Stimulated activated CD8-positive, alpha-beta memory T cell treated with anti-CD3 and anti-CD28 coated beads, Interleukin-15, amount 100 ng/mL, for 1 hour (primary cell): ENCODE measurements at regions not wholly inside any gene's neighbourhood (a gene's known extent, or its start where the extent isn't known, plus 50 kb on each side); places are given as distances from the start of the nearest gene placed in this dataset.

Experiments
- DNase-seq: peaks from one replicate; pipeline ENCODE4 v3.0.0-alpha.2; 2020; ENCODE audit warnings: low read depth

DNA sequence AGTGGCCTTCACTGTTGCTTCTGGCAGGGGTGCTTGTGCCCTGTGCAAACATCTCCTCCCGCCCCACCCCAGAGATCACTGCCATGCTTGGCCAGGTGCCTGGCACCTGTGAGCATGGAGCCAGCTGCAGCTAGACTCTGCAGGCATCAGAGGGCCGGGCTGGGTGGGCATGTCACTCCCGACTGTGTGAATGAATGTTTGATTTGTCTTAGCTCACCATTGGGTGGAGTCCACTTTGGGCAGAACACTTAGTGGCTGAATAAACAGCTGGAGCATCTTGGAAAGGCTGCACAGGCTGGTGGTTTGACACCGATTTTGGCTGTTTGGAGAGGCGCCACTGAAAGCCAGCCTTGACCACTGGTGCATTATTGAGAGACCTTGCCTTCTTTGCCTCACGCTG lies 267.3 kb downstream of the DLEU7 start:
- DNase-seq: no peak

DNA sequence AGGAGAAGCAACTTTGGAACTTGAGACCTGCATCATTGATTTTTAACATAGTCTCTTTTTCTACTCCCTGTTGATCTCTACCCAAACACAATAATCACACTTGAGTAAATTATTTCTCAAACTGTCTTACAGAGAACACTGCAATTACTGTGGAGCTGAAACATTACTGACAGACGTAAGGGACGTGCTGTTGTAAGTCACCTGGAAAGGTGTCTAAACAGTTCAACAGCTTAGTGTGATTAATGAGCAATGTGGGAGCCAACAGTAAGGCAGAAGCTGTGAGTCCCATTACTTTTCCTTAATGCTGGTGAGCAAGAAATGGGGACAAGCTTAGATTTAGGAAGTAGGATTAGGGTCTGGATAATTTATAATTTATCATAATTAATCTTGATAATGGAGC lies 265.7 kb downstream of the DLEU7 start:
- DNase-seq: no peak

DNA sequence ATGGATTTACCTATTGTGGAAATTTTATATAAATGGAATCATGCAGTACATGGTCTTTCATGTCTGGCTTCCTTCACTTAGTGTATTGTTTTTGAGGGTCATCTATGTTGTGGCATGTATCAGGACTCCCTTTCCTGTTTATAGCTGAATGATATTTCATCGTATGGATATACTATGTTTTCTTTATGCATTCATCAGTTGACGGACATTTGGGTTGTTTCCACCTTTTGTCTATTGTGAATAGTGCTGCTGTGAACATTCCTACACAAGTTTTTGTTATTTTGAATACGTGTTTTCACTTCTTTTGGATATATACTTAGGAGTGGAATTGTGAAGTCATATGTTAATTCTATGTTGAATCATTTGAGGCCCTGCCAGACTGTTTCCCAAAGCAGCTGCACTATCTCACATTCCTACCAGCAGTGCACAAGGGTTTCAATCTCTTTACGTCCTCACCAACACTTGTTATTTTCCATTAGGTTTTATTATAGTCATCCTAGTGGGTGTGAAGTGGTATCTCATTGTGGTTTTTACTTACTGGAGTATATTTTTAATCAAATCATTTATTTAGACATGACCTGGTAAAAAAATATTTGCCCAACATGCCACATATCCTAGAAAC lies 262.7 kb downstream of the DLEU7 start:
- DNase-seq: no peak

DNA sequence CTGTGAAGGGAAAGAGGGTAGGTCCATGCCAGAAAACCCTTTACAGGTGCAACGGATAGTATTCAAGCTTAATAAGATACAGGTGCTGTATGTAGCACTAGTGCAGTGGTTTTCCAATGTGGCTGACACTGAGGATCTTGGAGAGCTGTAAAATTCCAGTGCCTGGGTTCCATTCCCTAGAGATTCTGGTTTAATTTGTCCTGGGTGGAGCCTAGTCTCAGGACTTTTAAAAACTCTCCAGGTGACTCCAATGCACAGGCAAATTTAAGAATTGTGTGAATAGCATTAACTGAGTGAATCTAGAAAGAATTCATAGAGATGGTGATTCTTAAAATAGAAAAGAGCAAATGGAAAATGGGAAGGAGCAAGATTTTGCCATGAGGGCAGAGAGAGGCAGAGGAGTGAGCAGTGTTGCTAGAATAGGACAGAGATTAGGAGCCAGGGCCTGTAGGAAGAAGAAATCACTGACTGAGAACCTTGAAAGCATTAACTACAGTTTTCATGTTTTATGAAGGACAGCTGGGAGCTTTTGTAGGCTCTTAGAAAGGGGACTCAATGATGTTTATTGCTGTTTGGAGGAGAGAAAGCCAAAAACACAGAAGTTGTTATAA lies 261.8 kb downstream of the DLEU7 start:
- DNase-seq: no peak

DNA sequence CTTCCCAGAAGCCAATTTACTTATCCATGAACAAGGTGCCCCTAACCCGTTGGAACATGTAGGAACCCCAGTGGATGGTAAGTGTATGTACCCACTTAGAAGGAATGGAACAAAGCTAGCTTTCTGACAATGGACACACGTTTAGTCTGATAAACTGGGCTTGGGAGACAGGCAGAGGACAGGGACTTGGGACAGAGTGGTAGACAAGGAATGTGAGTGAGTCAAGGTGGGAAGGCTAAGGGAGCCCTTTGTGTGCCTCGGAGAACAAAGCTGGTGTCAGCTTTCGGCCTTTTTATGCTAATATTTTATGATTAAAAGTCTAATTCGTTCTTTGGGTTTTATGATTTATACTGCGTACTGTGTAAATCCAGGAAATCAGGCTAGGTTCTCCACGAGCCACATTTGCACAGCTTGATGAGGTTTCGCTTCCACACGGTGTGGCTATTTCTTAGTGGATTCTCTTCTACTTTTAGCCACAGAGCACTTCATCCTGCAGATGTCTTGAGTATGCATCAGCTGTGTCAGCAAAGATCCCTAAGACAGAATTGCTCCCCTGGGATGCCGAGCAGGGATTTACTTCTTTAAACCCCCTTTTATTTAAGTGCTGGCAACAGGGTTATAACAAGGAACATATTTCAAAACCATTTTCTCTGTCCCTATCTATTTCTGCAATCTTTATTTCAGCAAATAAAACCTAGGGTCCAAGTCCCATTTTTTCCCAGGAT lies 258.5 kb downstream of the DLEU7 start:
- DNase-seq: no peak

DNA sequence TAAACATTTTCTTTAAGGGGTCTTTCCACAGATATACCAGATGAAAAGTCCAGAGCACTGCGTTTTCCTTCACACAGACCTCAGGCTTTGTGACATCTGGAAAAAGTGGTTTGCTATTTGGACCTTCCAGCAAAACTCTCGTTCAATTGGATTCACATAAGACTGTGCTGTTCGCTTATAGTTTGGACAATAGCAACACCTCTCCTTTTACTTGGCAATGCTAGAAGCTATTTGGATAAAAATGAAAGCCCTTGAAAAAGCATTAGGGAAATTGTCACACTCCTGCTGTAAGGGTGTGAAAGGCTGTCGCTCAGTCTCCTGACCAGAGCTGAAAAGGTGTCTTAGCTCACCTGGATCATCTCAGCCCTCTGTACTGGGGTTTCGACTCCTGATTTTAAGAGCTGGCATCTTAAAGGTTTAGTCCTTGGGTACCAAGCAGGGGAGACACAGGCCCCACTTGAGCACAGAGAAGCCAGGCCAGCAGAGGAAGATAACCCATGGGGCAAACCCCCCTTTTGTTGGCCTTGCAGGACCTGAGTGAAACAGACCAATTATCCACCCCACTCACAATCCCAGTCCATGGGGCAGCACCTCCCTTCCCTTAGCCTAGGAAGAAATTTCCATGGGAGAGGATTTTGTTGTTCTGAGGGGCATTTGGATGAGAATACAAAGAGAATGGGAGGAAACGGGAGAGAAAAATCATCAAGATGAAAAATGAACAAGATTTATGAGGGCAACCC lies 257.6 kb downstream of the DLEU7 start:
- DNase-seq: no peak

GRCh38 chr13:50586414-50587083 lies 256.9 kb downstream of the DLEU7 start:
- no peak for DNase-seq

- DNase-seq: no peak
These were observed 256.4 kb downstream of the DLEU7 start for GRCh38 chr13:50587115-50587514.

DNA sequence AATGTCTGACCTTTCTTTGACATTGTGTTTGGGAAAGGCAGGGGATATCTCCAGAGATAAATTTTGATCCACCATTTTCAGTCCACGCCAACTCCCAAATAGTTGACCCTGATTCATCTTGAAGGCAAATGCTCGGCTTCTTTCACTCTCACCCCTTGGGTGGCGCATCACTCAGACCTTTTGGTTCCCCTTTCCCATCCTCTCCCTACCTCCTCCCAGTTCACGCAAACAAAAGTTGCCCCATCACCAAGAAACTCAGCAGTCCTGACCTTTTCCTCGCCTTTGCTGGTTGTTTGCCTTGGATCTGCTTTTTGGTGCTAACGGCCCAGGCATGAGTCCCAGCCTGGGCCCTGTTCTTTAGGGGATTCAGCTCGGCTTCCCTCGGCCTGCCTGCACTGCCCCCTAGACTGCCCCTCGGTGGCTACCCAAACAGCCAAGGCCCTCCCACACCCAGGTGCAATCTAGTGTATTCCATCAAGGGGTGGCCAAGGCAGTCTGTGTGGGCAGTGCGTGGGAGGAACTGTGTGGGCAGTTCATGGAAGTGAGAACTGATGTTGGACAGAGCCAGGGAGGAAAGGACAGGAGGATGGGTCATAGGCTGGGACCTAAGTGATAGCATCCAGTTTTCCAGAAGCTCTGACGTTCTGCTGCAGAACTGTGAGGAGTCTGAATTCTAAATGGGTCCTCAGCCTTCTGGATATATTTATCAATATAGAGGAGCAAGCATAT lies 255.7 kb downstream of the DLEU7 start:
- no peak for DNase-seq

DNA sequence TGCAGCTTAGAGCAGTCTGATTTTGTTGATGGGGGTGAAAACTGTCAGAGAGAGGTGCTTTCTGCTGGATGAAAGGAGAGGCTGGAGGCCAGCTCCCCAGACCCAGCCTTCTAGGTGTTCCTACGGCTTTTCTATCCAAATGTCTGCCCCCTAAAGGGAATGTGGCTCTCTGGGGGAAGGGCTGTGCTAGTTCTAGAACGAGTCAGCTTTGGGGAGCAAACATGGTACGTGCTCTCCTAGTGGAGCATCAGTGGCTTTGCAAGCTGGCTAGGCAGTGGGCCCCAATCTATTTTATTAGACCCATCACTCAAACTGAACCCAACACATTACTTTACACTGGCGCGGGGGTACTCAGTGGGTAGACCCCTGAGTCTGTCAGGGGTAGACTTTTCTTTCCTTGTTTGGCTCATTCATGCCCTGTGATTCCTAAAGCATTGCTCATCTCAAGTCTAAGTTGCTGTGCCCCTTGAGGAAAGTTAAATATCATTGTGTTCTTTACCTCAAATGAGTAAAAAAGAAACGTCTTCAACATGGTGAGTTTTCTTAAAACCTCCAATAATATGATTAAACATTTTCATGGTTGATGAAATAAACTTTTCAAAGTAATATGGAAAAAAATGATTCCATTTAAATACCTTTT lies 254.9 kb downstream of the DLEU7 start:
- DNase-seq: no peak

DNA sequence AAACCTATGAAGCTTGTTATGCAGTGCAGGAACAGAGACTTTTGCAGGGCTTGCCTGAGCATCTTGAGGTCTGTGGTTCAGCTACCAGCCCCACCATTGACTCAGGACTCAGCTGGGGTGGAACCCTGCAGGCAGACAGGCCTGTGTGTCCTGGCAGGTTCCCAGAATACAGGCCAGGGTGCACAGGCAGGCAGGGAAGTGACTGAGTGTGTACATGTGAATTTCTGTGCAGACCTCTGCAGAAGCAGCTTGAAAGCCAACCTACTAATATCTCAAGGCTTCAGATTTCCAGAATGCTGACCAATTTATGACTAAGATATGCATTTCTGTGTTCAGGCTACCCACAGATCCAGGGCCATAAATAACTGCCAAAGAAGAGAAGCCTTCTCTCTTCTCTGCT lies 254.4 kb downstream of the DLEU7 start:
- no peak for DNase-seq

DNA sequence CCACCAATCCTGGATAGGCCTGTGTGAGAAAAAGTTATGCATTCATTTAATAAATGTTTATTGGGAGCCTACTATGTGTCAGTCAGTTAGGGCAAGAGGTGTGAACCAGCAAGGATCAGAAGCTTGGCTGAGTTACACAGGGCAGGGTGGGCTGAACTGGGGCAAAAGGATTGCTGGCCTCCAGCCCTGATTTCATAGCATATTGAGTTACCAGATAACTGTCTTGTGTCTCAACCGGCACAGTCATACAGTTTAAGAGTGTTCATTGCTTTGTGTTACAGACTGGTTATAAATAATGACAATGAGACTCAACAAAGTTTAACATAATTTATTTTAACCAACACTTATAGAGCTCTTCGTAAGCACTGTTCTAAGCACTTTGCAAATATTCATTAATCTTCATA lies 253.8 kb downstream of the DLEU7 start:
- DNase-seq: no peak

GRCh38 chr13:50592412-50593155 lies 250.9 kb downstream of the DLEU7 start:
- DNase-seq: no peak

GRCh38 chr13:50593207-50593606 lies 250.3 kb downstream of the DLEU7 start:
- no peak for DNase-seq

DNA sequence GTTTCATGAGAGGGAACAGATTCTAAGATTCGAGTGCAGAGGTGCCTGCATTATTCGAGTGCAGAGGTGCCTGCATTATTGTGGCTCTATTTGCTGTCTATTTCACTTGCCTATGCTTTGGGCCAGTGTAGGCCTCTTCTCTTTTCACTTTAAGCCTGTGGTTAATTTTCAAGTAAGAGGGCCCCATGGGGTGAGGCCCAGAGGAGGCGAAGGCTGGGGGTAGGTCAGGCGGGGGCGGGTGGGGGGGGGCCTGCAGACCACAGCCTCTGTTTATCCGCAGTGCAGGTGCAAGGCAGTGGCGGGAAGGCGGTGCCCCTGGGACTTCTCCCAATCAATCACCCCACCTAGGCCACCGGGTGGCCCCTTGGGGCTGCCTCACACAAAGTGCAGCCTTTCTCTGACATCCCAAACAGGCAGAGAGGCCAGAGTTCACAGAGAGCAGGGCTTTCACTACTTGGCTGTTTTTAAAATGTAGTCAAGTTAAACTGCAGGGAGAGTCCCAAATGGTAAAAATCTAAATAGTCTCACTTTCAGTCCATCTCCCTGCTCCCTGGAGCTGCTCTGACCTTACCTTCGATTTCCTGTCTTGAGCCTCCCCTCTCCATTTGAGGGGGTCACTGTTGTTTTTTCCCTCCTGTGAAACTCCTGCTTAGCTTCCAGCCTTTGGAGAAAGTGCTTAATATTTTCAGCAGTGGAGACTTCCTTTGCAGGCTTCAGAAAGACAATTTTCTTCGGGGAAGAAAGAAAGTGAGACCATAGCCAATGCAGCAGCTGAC lies 249.0 kb downstream of the DLEU7 start:
- DNase-seq: no peak

GRCh38 chr13:50595196-50595595 lies 248.3 kb downstream of the DLEU7 start:
- DNase-seq: no peak

GRCh38 chr13:50596156-50596555 lies 247.3 kb downstream of the DLEU7 start:
- DNase-seq: no peak

GRCh38 chr13:50596776-50597203 lies 246.7 kb downstream of the DLEU7 start:
- DNase-seq: no peak

DNA sequence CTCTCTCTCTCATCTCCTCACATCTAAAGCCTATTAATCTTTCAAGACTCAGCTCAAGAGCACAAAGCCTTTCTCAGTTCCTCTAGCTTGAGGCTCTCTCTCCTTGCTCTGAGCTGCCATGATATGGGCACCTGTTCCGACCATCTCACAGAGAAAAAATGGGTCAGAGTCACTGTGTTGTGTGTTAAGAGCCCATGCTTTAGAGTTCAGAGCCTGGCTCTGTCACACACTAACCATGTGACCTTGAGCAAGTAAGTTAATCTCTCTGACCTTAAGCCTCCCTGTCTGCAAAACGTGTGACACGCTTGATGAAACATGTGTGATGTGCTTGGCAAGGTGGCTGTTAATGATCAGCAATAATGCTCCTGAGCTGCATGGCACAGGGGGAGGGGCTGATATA lies 245.2 kb downstream of the DLEU7 start:
- DNase-seq: no peak

DNA sequence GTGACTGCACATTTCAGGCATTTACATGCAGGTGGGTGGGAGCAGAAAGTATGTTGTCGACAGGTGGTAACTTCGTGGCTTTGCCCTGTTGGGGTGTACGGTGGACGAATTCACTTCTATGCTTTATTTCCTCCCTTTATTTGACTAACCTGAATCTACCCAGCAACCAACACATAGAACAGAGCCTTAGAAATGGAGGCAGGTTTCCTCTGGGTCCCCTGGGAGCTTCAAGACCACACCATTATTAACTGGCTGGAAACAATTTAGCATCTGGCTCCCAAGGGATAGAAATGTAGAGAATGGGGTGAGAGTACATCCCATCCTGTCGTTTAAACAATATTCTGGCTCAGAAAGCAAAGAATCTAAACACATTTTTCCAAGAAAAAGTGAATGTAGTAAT lies 244.4 kb downstream of the DLEU7 start:
- no peak for DNase-seq
